ENCODE measurements at regions not wholly inside any gene's neighbourhood (a gene's known extent, or its start where the extent isn't known, plus 50 kb on each side); places are given as distances from the start of the nearest gene placed in this dataset.

GRCh38 chr1:229815076-229815475 is 189.0 kb downstream of the URB2 start:
- no peak for TF ChIP-seq CTCF (IDR thresholded peaks at IDR 0.05)
- no peak for TF ChIP-seq POLR2A (IDR thresholded peaks at IDR 0.05)
- TF ChIP-seq POLR2AphosphoS5 (IDR thresholded peaks at IDR 0.05), result no peak

Measured in stomach (tissue), 4 donors.